ENCODE measurements at regions not wholly inside any gene's neighbourhood (a gene's known extent, or its start where the extent isn't known, plus 50 kb on each side); places are given as distances from the start of the nearest gene placed in this dataset.

GRCh38 chr6:95517568-95517967, 59.8 kb upstream of the MANEA start:
- no peak for TF ChIP-seq POLR2A (IDR thresholded peaks at IDR 0.05; ENCODE audit: low read depth, low read length)
- TF ChIP-seq POLR2AphosphoS5 (IDR thresholded peaks at IDR 0.05; ENCODE audit: low read depth, low read length) = no peak
- no peak for TF ChIP-seq TAF1 (IDR thresholded peaks at IDR 0.05; ENCODE audit: low read depth, low read length)
- no peak for TF ChIP-seq SPI1 (IDR thresholded peaks at IDR 0.05; ENCODE audit: low read depth, low read length)
- TF ChIP-seq PAX5 (IDR thresholded peaks at IDR 0.05; ENCODE audit: insufficient read depth, low read length, severe bottlenecking) = no peak

Data from GM12891 (cell line).